CD8-positive, alpha-beta memory T cell (primary cell): ENCODE measurements at regions not wholly inside any gene's neighbourhood (a gene's known extent, or its start where the extent isn't known, plus 50 kb on each side); places are given as distances from the start of the nearest gene placed in this dataset.

Experiments used
- CTCF ChIA-PET: fragments of 350-600 bp; sonication (Branson Sonifier 250); formaldehyde crosslinking; loops from one replicate; lab custom pipeline; 2021; ENCODE audit warnings: antibody characterized with exemption; lab: Charles Lee
- POLR2A ChIA-PET: fragments of 350-600 bp; sonication (Branson Sonifier 250); formaldehyde crosslinking; loops from one replicate; lab custom pipeline; 2021; ENCODE audit warnings: antibody characterized with exemption; lab: Charles Lee
- DNase-seq, 5 donors: peaks; one replicate each; pipeline versions ENCODE4 v3.0.0 to v3.0.0-alpha.2; 2020 to 2022; ENCODE audit warnings: mixed read lengths in 1 of 5
- H3K27ac ChIP-seq: one replicate; pipeline ENCODE4 v1.7.0; 2013; ENCODE audit warnings: low read depth, mild to moderate bottlenecking, low read length, moderate library complexity
- H3K27me3 ChIP-seq: 2 replicates; pipeline ENCODE4 v1.7.0; 2013; ENCODE audit warnings: low read length, mild to moderate bottlenecking; ENCODE audit not compliant: insufficient read depth, poor library complexity, severe bottlenecking
- H3K36me3 ChIP-seq: 2 replicates; pipeline ENCODE4 v1.7.0; 2013; ENCODE audit warnings: mild to moderate bottlenecking, low read length, moderate library complexity; ENCODE audit not compliant: insufficient read depth
- H3K4me1 ChIP-seq: 2 replicates; pipeline ENCODE4 v1.7.0; 2013; ENCODE audit warnings: mild to moderate bottlenecking, low read length, moderate library complexity; ENCODE audit not compliant: insufficient read depth
- H3K4me3 ChIP-seq: 2 replicates; pipeline ENCODE4 v1.7.0; 2013; ENCODE audit warnings: mild to moderate bottlenecking, low read length
- H3K9me3 ChIP-seq: 2 replicates; pipeline ENCODE4 v1.7.0; 2013; ENCODE audit warnings: mild to moderate bottlenecking, low read length
- H3K27ac Mint-ChIP-seq, 8 donors: one replicate each; pipeline ENCODE4 v1.8.0; 2020 to 2021; ENCODE audit warnings: mixed read lengths in 8 of 8, mild to moderate bottlenecking in 6 of 8, inconsistent platforms in 3 of 8, moderate library complexity in 3 of 8
- H3K27me3 Mint-ChIP-seq, 2 donors: one replicate each; pipeline ENCODE4 v1.8.0; 2020 to 2021; ENCODE audit warnings: mixed read lengths in 2 of 2, mild to moderate bottlenecking in 1 of 2, moderate library complexity in 1 of 2
- H3K36me3 Mint-ChIP-seq, 3 donors: one replicate each; pipeline ENCODE4 v1.8.0; 2020 to 2021; ENCODE audit warnings: mixed read lengths in 3 of 3, inconsistent platforms in 1 of 3, mild to moderate bottlenecking in 1 of 3
- H3K4me1 Mint-ChIP-seq, 3 donors: one replicate each; pipeline ENCODE4 v1.8.0; 2020 to 2021; ENCODE audit warnings: mixed read lengths in 3 of 3, inconsistent platforms in 1 of 3, mild to moderate bottlenecking in 1 of 3
- H3K4me3 Mint-ChIP-seq, 7 donors: one replicate each; pipeline ENCODE4 v1.8.0; 2020 to 2021; ENCODE audit warnings: mixed read lengths in 7 of 7, mild to moderate bottlenecking in 6 of 7, moderate library complexity in 4 of 7, inconsistent platforms in 2 of 7
- H3K9me3 Mint-ChIP-seq, 5 donors: one replicate each; pipeline ENCODE4 v1.8.0; 2020 to 2022; ENCODE audit warnings: mixed read lengths in 5 of 5, mild to moderate bottlenecking in 3 of 5, moderate library complexity in 2 of 5, inconsistent platforms in 1 of 5

- Histone ChIP-seq H3K9me3 (no peaks in the 10 kb centered on the region), H3K4me1 (no peaks in the 10 kb centered on the region), H3K27me3 (no peaks in the 10 kb centered on the region), H3K36me3 (no peaks in the 10 kb centered on the region), H3K4me3 (no peak overlapping the region), H3K27ac (no peak overlapping the region)
- Mint-ChIP-seq H3K27me3 (peaks cover 0 to 4% of the 10 kb centered on the region in 2 donors), H3K4me3 (no peak overlapping the region), H3K4me1 (no peaks in the 10 kb centered on the region), H3K36me3 (no peaks in the 10 kb centered on the region), H3K9me3 (peaks cover 0 to 4% (median 0%) of the 10 kb centered on the region in 5 donors), H3K27ac (no peak overlapping the region)
- DNase-seq: no peak
- CTCF ChIA-PET: no interaction called here
- POLR2A ChIA-PET: no interaction called here
These were observed 312.2 kb upstream of the ADARB2 start for GRCh38 chr10:2049560-2049959.

DNA sequence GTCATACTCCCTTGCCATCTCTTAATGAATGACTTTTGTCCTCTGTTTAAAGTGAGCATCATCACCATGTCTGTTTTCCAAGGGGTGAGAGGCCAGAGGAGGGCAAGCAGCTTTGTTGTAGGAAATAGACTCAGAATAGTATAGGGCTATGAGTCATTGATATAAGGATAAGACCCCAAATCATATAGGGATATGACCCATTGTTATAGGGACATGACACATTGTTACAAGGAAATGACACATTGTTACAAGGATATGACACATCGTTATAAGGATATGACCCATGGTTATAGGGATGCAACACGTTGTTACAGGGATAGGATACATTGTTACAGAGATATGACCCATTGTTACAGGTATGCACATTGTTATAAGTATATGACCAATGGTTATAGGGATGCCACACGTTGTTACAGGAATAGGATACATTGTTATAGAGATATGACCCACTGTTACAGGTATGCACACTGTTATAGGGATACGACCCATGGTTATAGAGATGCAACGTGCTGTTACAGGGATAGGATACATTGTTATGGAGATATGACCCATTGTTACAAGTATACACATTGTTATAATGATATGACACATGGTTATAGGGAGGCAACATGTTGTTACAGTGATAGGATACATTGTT, 311.1 kb upstream of the ADARB2 start:
- no peaks in the 10 kb centered on the region for H3K9me3 ChIP-seq
- no peaks in the 10 kb centered on the region for H3K36me3 ChIP-seq
- no peaks in the 10 kb centered on the region for H3K36me3 Mint-ChIP-seq
- no peak overlapping the region for H3K27ac Mint-ChIP-seq
- peaks cover 0 to 4% of the 10 kb centered on the region in 2 donors for H3K27me3 Mint-ChIP-seq
- no peaks in the 10 kb centered on the region for H3K27me3 ChIP-seq
- no peak overlapping the region for H3K4me3 ChIP-seq
- H3K4me3 Mint-ChIP-seq: no peak overlapping the region
- no peak for DNase-seq
- H3K4me1 ChIP-seq: no peaks in the 10 kb centered on the region
- no peaks in the 10 kb centered on the region for H3K4me1 Mint-ChIP-seq
- H3K9me3 Mint-ChIP-seq: peaks cover 0 to 2% (median 0%) of the 10 kb centered on the region in 5 donors
- no peak overlapping the region for H3K27ac ChIP-seq
- CTCF ChIA-PET: no interaction called here
- POLR2A ChIA-PET: no interaction called here

DNA sequence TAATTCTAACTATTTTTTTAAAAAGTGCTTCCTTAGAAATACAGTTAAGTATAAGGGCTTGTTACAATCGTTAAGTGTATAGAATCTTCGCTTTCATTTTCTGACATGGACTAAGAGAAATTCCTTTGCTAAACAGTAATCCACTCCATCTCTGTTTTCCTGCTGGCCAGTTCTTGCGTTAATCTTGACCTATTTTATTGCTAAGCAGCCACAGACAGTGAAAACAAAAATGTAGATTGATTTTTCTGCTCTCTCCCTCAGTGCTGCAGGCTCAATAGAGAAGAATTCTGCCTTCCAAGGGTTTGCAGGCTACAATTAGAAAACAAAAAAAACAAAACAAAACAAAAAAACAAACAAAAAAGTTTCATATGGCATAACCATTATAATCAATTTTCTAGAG, 310.4 kb upstream of the ADARB2 start:
- H3K9me3 ChIP-seq: no peaks in the 10 kb centered on the region
- H3K4me1 ChIP-seq: no peaks in the 10 kb centered on the region
- DNase-seq: no peak
- H3K27me3 ChIP-seq: no peaks in the 10 kb centered on the region
- H3K36me3 Mint-ChIP-seq: no peaks in the 10 kb centered on the region
- H3K4me3 ChIP-seq: no peak overlapping the region
- no peak overlapping the region for H3K4me3 Mint-ChIP-seq
- H3K4me1 Mint-ChIP-seq: no peaks in the 10 kb centered on the region
- H3K27ac Mint-ChIP-seq: no peak overlapping the region
- no peak overlapping the region for H3K27ac ChIP-seq
- H3K27me3 Mint-ChIP-seq: peaks cover 0 to 4% of the 10 kb centered on the region in 2 donors
- ChIA-PET POLR2A (no interaction called here), CTCF (no interaction called here)
- H3K36me3 ChIP-seq: no peaks in the 10 kb centered on the region
- peaks cover 0 to 2% (median 0%) of the 10 kb centered on the region in 5 donors for H3K9me3 Mint-ChIP-seq

DNA sequence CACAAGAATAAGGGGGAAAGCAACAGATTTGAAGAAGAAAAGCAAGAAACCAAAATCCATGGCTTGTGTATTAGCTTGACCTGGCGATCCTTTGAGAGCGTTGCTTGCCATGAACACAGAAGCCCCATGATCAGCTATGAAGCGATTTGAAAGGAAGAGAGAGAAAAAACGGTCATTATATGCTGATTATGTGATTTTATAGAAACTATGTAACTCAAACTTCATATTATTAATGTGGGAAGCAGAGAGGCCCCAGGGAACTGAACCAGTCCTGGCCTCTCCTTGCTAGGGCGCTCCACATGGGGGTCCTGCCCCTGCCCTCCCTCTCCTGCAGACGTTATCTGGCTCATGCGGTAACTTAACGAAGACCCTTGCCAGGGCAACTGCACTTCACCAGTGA, 306.1 kb upstream of the ADARB2 start:
- CTCF ChIA-PET: no interaction called here
- H3K4me3 ChIP-seq: no peak overlapping the region
- H3K27ac ChIP-seq: no peak overlapping the region
- H3K27me3 Mint-ChIP-seq: peaks cover 0 to 2% of the 10 kb centered on the region in 2 donors
- H3K4me3 Mint-ChIP-seq: no peak overlapping the region
- H3K4me1 Mint-ChIP-seq: no peaks in the 10 kb centered on the region
- H3K36me3 ChIP-seq: no peaks in the 10 kb centered on the region
- H3K27me3 ChIP-seq: no peaks in the 10 kb centered on the region
- no peak for DNase-seq
- H3K4me1 ChIP-seq: no peaks in the 10 kb centered on the region
- no peak overlapping the region for H3K27ac Mint-ChIP-seq
- no peaks in the 10 kb centered on the region for H3K9me3 ChIP-seq
- H3K36me3 Mint-ChIP-seq: no peaks in the 10 kb centered on the region
- peaks cover 0 to 2% (median 0%) of the 10 kb centered on the region in 5 donors for H3K9me3 Mint-ChIP-seq
- POLR2A ChIA-PET: no interaction called here

- no peak for DNase-seq
- ChIA-PET CTCF (no interaction called here), POLR2A (no interaction called here)
- H3K27ac ChIP-seq: no peak overlapping the region
- Mint-ChIP-seq H3K9me3 (peaks cover 0 to 3% (median 0%) of the 10 kb centered on the region in 5 donors), H3K4me1 (no peaks in the 10 kb centered on the region), H3K36me3 (no peaks in the 10 kb centered on the region), H3K27me3 (peaks cover 0 to 7% of the 10 kb centered on the region in 2 donors), H3K27ac (no peak overlapping the region), H3K4me3 (no peak overlapping the region)
- no peaks in the 10 kb centered on the region for H3K9me3 ChIP-seq
- H3K27me3 ChIP-seq: no peaks in the 10 kb centered on the region
- H3K4me1 ChIP-seq: no peaks in the 10 kb centered on the region
- H3K36me3 ChIP-seq: no peaks in the 10 kb centered on the region
- no peak overlapping the region for H3K4me3 ChIP-seq
These were observed 300.7 kb upstream of the ADARB2 start for GRCh38 chr10:2038036-2038435.

- Mint-ChIP-seq H3K4me1 (no peaks in the 10 kb centered on the region), H3K36me3 (no peaks in the 10 kb centered on the region), H3K27ac (no peak overlapping the region), H3K9me3 (peaks cover 0 to 3% (median 0%) of the 10 kb centered on the region in 5 donors), H3K4me3 (no peak overlapping the region), H3K27me3 (peaks cover 0 to 7% of the 10 kb centered on the region in 2 donors)
- no peaks in the 10 kb centered on the region for H3K9me3 ChIP-seq
- no peaks in the 10 kb centered on the region for H3K36me3 ChIP-seq
- no peak overlapping the region for H3K27ac ChIP-seq
- CTCF ChIA-PET: no interaction called here
- no peak for DNase-seq
- H3K4me1 ChIP-seq: no peaks in the 10 kb centered on the region
- POLR2A ChIA-PET: no interaction called here
- H3K4me3 ChIP-seq: no peak overlapping the region
- H3K27me3 ChIP-seq: no peaks in the 10 kb centered on the region
These were observed 299.9 kb upstream of the ADARB2 start for GRCh38 chr10:2037246-2037645.

- peaks cover 0 to 3% (median 0%) of the 10 kb centered on the region in 5 donors for H3K9me3 Mint-ChIP-seq
- Histone ChIP-seq H3K27ac (no peak overlapping the region), H3K36me3 (no peaks in the 10 kb centered on the region), H3K27me3 (no peaks in the 10 kb centered on the region), H3K4me3 (no peak overlapping the region), H3K4me1 (no peaks in the 10 kb centered on the region), H3K9me3 (no peaks in the 10 kb centered on the region)
- DNase-seq: no peak
- no peak overlapping the region for H3K27ac Mint-ChIP-seq
- H3K36me3 Mint-ChIP-seq: no peaks in the 10 kb centered on the region
- POLR2A ChIA-PET: no interaction called here
- H3K27me3 Mint-ChIP-seq: peaks cover 0 to 7% of the 10 kb centered on the region in 2 donors
- CTCF ChIA-PET: no interaction called here
- no peak overlapping the region for H3K4me3 Mint-ChIP-seq
- no peaks in the 10 kb centered on the region for H3K4me1 Mint-ChIP-seq
These were observed 298.9 kb upstream of the ADARB2 start for GRCh38 chr10:2036209-2036608.

DNA sequence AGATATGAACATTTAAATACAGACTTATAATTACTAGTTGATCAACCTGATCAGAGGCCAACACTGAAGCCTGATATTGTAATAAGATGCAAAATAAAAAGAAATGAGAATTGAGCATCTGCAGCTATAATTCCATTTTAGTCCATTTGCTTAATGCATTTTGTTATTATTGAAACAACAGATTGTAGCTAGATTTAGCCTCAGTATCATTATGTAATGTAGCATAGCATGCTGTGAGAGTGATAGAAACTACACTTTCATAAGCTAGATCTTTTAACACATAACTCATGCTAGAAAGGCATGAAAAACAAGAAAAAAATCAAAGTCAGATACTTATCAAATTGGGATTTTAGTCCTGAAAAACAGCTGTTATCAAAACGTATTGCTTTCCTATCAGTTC, 292.7 kb upstream of the ADARB2 start:
- no peaks in the 10 kb centered on the region for H3K36me3 Mint-ChIP-seq
- H3K4me1 Mint-ChIP-seq: no peaks in the 10 kb centered on the region
- H3K27me3 ChIP-seq: no peaks in the 10 kb centered on the region
- H3K27ac Mint-ChIP-seq: no peak overlapping the region
- no peaks in the 10 kb centered on the region for H3K9me3 ChIP-seq
- H3K4me3 Mint-ChIP-seq: no peak overlapping the region
- CTCF ChIA-PET: no interaction called here
- H3K27me3 Mint-ChIP-seq: no peaks in the 10 kb centered on the region
- no peak overlapping the region for H3K4me3 ChIP-seq
- no peak overlapping the region for H3K27ac ChIP-seq
- POLR2A ChIA-PET: no interaction called here
- H3K4me1 ChIP-seq: no peaks in the 10 kb centered on the region
- H3K36me3 ChIP-seq: no peaks in the 10 kb centered on the region
- no peak for DNase-seq
- H3K9me3 Mint-ChIP-seq: peaks cover 0 to 3% (median 0%) of the 10 kb centered on the region in 5 donors
